B cell (primary cell): ENCODE measurements at regions not wholly inside any gene's neighbourhood (a gene's known extent, or its start where the extent isn't known, plus 50 kb on each side); places are given as distances from the start of the nearest gene placed in this dataset.

Experiments used
- ATAC-seq: fragments of 200-7000 bp; cut with Tn5 transposase; one replicate; pipeline ENCODE4 v1.10.0; 2021; ENCODE audit warnings: low read depth, mild to moderate bottlenecking, moderate number of reproducible peaks, moderate library complexity
- CTCF ChIA-PET: fragments of 350-600 bp; sonication (Branson Sonifier 250); formaldehyde crosslinking; loops from one replicate; lab custom pipeline; 2021; ENCODE audit warnings: antibody characterized with exemption, inconsistent platforms; lab: Charles Lee
- POLR2A ChIA-PET: fragments of 350-600 bp; sonication (Branson Sonifier 250); formaldehyde crosslinking; loops from one replicate; lab custom pipeline; 2021; ENCODE audit warnings: antibody characterized with exemption; lab: Charles Lee
- DNase-seq: peaks from one replicate; pipeline ENCODE4 v3.0.0; 2013
- H2AFZ ChIP-seq: 2 replicates; pipeline ENCODE4 v1.6.1; 2012; ENCODE audit warnings: mild to moderate bottlenecking, low read depth, low read length; ENCODE audit not compliant: insufficient read depth, poor library complexity, severe bottlenecking
- H3K27ac ChIP-seq, 2 donors: 1 replicate in 1 of 2; 2 replicates in 1 of 2; pipeline ENCODE4 v1.5.1; 2012 to 2013; ENCODE audit warnings: low read length in 2 of 2, mild to moderate bottlenecking in 2 of 2, moderate library complexity in 1 of 2
- H3K27me3 ChIP-seq, 4 experiments: fragments of 200-600 bp in 1 of 4; sonication (generic) in 1 of 4; replicated peaks in 1 of 4; 1 replicate in 2 of 4; 2 replicates in 2 of 4; pipeline versions ENCODE4 v1.6.1 to v1.7.0; 2013 to 2016; ENCODE audit warnings: low read length in 3 of 4, mild to moderate bottlenecking in 2 of 4, mixed read lengths in 1 of 4, moderate library complexity in 1 of 4; ENCODE audit not compliant: insufficient read depth in 4 of 4, control insufficient read depth in 3 of 4; ENCODE audit errors: control extremely low read depth in 1 of 4
- H3K36me3 ChIP-seq, 2 experiments: replicated peaks in 1 of 2; 1 replicate in 1 of 2; 2 replicates in 1 of 2; pipeline versions ENCODE4 v1.6.1 to v1.7.1; 2013; ENCODE audit warnings: low read length in 1 of 2; ENCODE audit not compliant: insufficient read depth in 2 of 2, control insufficient read depth in 1 of 2; ENCODE audit errors: control extremely low read depth in 1 of 2, extremely low read depth in 1 of 2
- H3K4me1 ChIP-seq, 2 donors: fragments of 200-600 bp in 1 of 2; sonication (generic) in 1 of 2; 1 replicate in 1 of 2; 2 replicates in 1 of 2; pipeline versions ENCODE4 v1.5.1 to v1.6.1; 2013 to 2017; ENCODE audit warnings: low read length in 2 of 2; ENCODE audit not compliant: control insufficient read depth in 2 of 2, insufficient read depth in 2 of 2
- H3K4me2 ChIP-seq: replicated peaks from 2 replicates; pipeline ENCODE3; 2012; ENCODE audit warnings: mild to moderate bottlenecking, low read depth, low read length; ENCODE audit not compliant: poor library complexity, severe bottlenecking
- H3K4me3 ChIP-seq, 5 experiments: fragments of 200-600 bp in 1 of 5; sonication (generic) in 1 of 5; 1 replicate in 3 of 5; 2 replicates in 2 of 5; pipeline versions ENCODE4 v1.5.1 to v1.7.0; 2011 to 2016; ENCODE audit warnings: low read length in 4 of 5, mild to moderate bottlenecking in 4 of 5, low read depth in 2 of 5, control low read depth in 1 of 5, moderate library complexity in 1 of 5; ENCODE audit not compliant: insufficient read depth in 1 of 5; ENCODE audit errors: control extremely low read depth in 1 of 5, extremely low read depth in 1 of 5
- H3K79me2 ChIP-seq: fragments of 200-600 bp; sonication (generic); one replicate; pipeline ENCODE4 v1.6.0; 2016; ENCODE audit warnings: low read length; ENCODE audit not compliant: control insufficient read depth, insufficient read depth
- H3K9ac ChIP-seq: fragments of 200-600 bp; sonication (generic); 2 replicates; pipeline ENCODE4 v1.6.1; 2017; ENCODE audit warnings: mild to moderate bottlenecking, low read length, moderate library complexity
- H3K9me3 ChIP-seq, 3 donors: one replicate each; pipeline versions ENCODE4 v1.6.1 to v1.7.1; 2013; ENCODE audit warnings: low read length in 2 of 3; ENCODE audit not compliant: control insufficient read depth in 2 of 3, insufficient read depth in 1 of 3; ENCODE audit errors: control extremely low read depth in 1 of 3
- H4K20me1 ChIP-seq: 2 replicates; pipeline ENCODE4 v1.6.0; 2012; ENCODE audit warnings: mild to moderate bottlenecking, low read length; ENCODE audit not compliant: insufficient read depth, control insufficient read depth, poor library complexity, severe bottlenecking
- H3K27ac Mint-ChIP-seq: one replicate; pipeline ENCODE4 v1.8.0; 2021; ENCODE audit warnings: mixed read lengths
- H3K27me3 Mint-ChIP-seq: one replicate; pipeline ENCODE4 v1.8.0; 2021; ENCODE audit warnings: mixed read lengths
- H3K4me1 Mint-ChIP-seq: one replicate; pipeline ENCODE4 v1.8.0; 2021; ENCODE audit warnings: mixed read lengths
- H3K4me3 Mint-ChIP-seq: one replicate; pipeline ENCODE4 v1.8.0; 2021; ENCODE audit warnings: mixed read lengths
- H3K9me3 Mint-ChIP-seq: one replicate; pipeline ENCODE4 v1.8.0; 2022; ENCODE audit warnings: mixed read lengths; ENCODE audit not compliant: insufficient read depth
- CTCF ChIP-seq: fragments of 200-600 bp; IDR thresholded peaks from one replicate; pipeline ENCODE4 v1.8.0; 2022; ENCODE audit warnings: antibody characterized with exemption, mild to moderate bottlenecking
- EZH2 ChIP-seq: IDR thresholded peaks from 2 replicates; pipeline ENCODE4 v1.6.1; 2012; ENCODE audit warnings: borderline replicate concordance, low read depth, mild to moderate bottlenecking, moderate library complexity, low read length; ENCODE audit not compliant: insufficient read depth, poor library complexity, severe bottlenecking
- WGBS: methylation state at CpG from one replicate; pipeline ENCODE4 v1.1.5; 2013; ENCODE audit warnings: missing lambda C conversion rate; ENCODE audit not compliant: insufficient coverage; 5-methylcytosine and 5-hydroxymethylcytosine counted together
- intact Hi-C: fragments of 100-400 bp; cut with micrococcal nuclease; formaldehyde crosslinking; loops from one replicate; pipeline ENCODE4 v1.10.0; 2022

- no peak overlapping the region for H3K4me3 Mint-ChIP-seq
- Histone ChIP-seq H3K4me1 (peaks cover 7 to 10% of the 10 kb centered on the region in 2 donors), H3K27ac (no peak overlapping the region), H3K9ac (no peak overlapping the region), H3K4me2 (no peak overlapping the region), H4K20me1 (no peaks in the 10 kb centered on the region), H3K27me3 (no peaks in the 10 kb centered on the region), H2AFZ (no peak overlapping the region), H3K9me3 (no peaks in the 10 kb centered on the region), H3K36me3 (no peaks in the 10 kb centered on the region), H3K79me2 (no peaks in the 10 kb centered on the region), H3K4me3 (no peak overlapping the region)
- CTCF ChIA-PET, result interaction anchor here (3.6 kb wide), 1 partner anchor 7 kb away, joined by 23 read pairs; no protein-coding TSS in a partner anchor
- POLR2A ChIA-PET, result no interaction called here
- TF ChIP-seq CTCF (no peak), EZH2 (no peak)
- DNase-seq (no peak), ATAC-seq (no peak)
- H3K27ac Mint-ChIP-seq, result no peak overlapping the region
- no peaks in the 10 kb centered on the region for H3K9me3 Mint-ChIP-seq
- intact Hi-C loops, result no loop called here
- peaks cover 9% of the 10 kb centered on the region for H3K4me1 Mint-ChIP-seq
- WGBS, result 0% methylated on average over 1 of the region's 4 CpGs
- H3K27me3 Mint-ChIP-seq, result peaks cover under 1% of the 10 kb centered on the region
These were observed 237.7 kb downstream of the FOXA2 start for GRCh38 chr20:22346716-22347115.

- H3K4me3 Mint-ChIP-seq, result no peak overlapping the region
- no peak overlapping the region for H3K27ac ChIP-seq
- ATAC-seq, result no peak
- no peaks in the 10 kb centered on the region for H3K79me2 ChIP-seq
- H4K20me1 ChIP-seq, result no peaks in the 10 kb centered on the region
- H3K4me1 ChIP-seq, result peaks cover 7 to 10% of the 10 kb centered on the region in 2 donors
- POLR2A ChIA-PET, result no interaction called here
- H3K27me3 ChIP-seq, result no peaks in the 10 kb centered on the region
- H3K9ac ChIP-seq, result no peak overlapping the region
- no peaks in the 10 kb centered on the region for H3K36me3 ChIP-seq
- no peaks in the 10 kb centered on the region for H3K9me3 Mint-ChIP-seq
- WGBS, result 99% methylated on average over 29 of the region's 29 CpGs
- no peak overlapping the region for H3K4me2 ChIP-seq
- CTCF ChIA-PET, result interaction anchor here (6.4 kb wide), 1 partner anchor 340 kb away, joined by 75 read pairs; no protein-coding TSS in a partner anchor
- H3K27ac Mint-ChIP-seq, result no peak overlapping the region
- no peak for DNase-seq
- H3K4me3 ChIP-seq, result no peak overlapping the region
- peaks cover 6% of the 10 kb centered on the region for H3K27me3 Mint-ChIP-seq
- no peak overlapping the region for H2AFZ ChIP-seq
- intact Hi-C loops, result no loop called here
- no peaks in the 10 kb centered on the region for H3K9me3 ChIP-seq
- no peak for TF ChIP-seq EZH2
- no peak for TF ChIP-seq CTCF
- peaks cover 10% of the 10 kb centered on the region for H3K4me1 Mint-ChIP-seq
These were observed 240.8 kb downstream of the FOXA2 start for GRCh38 chr20:22343612-22344011.
